Activated CD4-positive, alpha-beta T cell treated with anti-CD3 and anti-CD28 coated beads, Interleukin-2, amount 10 ng/mL, durations not matched to agents 24 days and 14 days (primary cell): ENCODE measurements at regions not wholly inside any gene's neighbourhood (a gene's known extent, or its start where the extent isn't known, plus 50 kb on each side); places are given as distances from the start of the nearest gene placed in this dataset.
"Not testable (repeated sequence)": the region's sequence is repeated elsewhere in the genome, so short reads cannot be mapped to it uniquely, and the experiment has no call there.

ENCODE experiments used
- DNase-seq: peaks from one replicate; pipeline ENCODE4 v3.0.0; 2022
- H3K27ac Mint-ChIP-seq: one replicate; pipeline ENCODE4 v1.8.0; 2022; ENCODE audit warnings: mild to moderate bottlenecking, mixed read lengths
- H3K27me3 Mint-ChIP-seq: one replicate; pipeline ENCODE4 v1.8.0; 2022; ENCODE audit warnings: mixed read lengths
- H3K36me3 Mint-ChIP-seq: one replicate; pipeline ENCODE4 v1.8.0; 2022; ENCODE audit warnings: low read depth, mild to moderate bottlenecking, mixed read lengths
- H3K4me1 Mint-ChIP-seq: one replicate; pipeline ENCODE4 v1.8.0; 2021; ENCODE audit warnings: mixed read lengths
- H3K4me3 Mint-ChIP-seq: one replicate; pipeline ENCODE4 v1.8.0; 2022; ENCODE audit warnings: mild to moderate bottlenecking, moderate library complexity, mixed read lengths
- H3K9me3 Mint-ChIP-seq: one replicate; pipeline ENCODE4 v1.8.0; 2021; ENCODE audit warnings: mixed read lengths
- intact Hi-C: fragments of 100-400 bp; cut with micrococcal nuclease; formaldehyde crosslinking; loops from one replicate; pipeline ENCODE4 v1.15.1; 2023

DNA sequence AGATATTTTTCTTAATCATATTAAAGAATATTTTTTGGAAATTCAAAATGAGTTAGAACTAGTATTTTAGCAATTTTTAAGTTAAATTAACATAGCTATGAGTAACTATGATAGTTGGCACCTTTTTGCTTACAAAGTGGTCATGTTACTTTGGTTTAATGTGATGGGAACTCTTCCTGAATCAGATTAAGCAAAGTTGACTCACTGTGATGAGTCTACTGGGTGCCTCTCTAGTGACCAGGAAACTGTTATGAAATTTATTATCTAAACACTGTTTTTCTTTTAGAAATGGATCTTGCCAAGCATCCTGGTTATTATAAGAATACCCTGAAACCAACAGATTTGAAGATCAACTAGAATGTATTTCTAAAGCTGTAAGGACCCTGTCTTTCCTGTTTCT lies 985.8 kb downstream of the TRAM1L1 start:
- intact Hi-C loops = no loop called here
- no peaks in the 10 kb centered on the region for H3K27me3 Mint-ChIP-seq
- H3K4me1 Mint-ChIP-seq = no peaks in the 10 kb centered on the region

DNA sequence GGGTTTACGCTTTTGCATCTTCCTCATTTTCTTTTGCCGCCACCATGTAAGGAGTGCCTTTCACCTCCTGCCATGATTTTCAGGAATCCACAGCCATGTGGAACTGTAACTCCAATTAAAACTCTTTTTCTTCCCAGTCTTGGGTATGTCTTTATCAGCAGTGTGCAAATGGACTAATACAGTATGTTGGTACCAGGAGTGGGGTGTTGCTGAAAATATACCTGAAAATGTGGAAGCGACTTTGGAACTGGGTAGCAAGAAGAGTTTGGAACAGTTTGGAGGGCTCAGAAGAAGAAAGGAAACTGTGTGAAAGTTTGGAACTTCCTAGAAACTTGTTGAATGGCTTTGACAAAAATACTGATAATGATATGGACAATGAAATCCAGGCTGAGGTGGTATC lies 983.9 kb upstream of the NDST4 start:
- H3K36me3 Mint-ChIP-seq, H3K27ac Mint-ChIP-seq, DNase-seq, H3K9me3 Mint-ChIP-seq, intact Hi-C loops, H3K4me3 Mint-ChIP-seq, H3K4me1 Mint-ChIP-seq, H3K27me3 Mint-ChIP-seq: not testable (repeated sequence)

More for the DNA sequence above, 985.8 kb downstream of the TRAM1L1 start:
- Mint-ChIP-seq H3K36me3 (no peaks in the 10 kb centered on the region), H3K9me3 (peaks cover 3% of the 10 kb centered on the region), H3K4me3 (no peak overlapping the region), H3K27ac (no peak overlapping the region)
- no peak for DNase-seq

DNA sequence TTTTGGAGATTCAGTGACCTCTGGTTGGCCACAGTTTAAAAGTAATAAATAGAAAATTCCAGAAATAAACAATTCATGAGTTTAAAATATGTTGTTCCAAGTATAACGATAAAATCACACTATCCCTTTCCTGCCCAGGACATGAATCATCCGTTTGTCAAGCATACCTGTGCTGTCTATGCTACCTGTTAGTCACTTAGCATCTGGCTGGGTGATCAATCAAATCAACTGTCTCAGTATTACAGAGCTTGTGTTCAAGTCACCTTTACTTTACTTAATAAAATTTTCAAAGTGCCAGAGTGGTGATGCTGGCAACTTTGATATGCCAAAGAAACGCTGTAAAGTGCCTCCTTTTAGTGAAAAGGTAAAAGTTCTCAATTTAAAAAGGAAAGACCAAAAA lies 979.5 kb upstream of the NDST4 start:
- H3K36me3 Mint-ChIP-seq = no peaks in the 10 kb centered on the region
- no peaks in the 10 kb centered on the region for H3K27me3 Mint-ChIP-seq
- H3K4me1 Mint-ChIP-seq = no peaks in the 10 kb centered on the region

DNA sequence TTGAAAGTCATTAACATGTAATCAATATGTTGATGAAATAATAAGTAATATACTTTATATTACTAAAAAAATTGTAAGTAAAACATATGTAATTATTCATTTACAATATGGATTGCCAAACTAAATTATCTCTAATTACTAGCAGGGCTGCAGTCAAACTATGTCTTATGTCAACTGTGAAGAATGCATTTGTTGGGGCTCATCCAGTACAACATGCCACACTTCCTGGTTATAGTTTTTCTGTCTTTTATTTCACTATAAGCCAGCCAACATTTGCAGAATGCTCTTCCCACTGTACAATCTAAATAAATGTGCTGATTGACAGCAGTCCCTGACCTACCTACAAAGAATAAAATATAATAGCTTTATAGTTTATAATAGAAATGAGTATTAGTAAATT lies 975.4 kb upstream of the NDST4 start:
- intact Hi-C loops = no loop called here
- no peak overlapping the region for H3K4me3 Mint-ChIP-seq
- no peak for DNase-seq

More for the DNA sequence above, 979.5 kb upstream of the NDST4 start:
- Mint-ChIP-seq H3K9me3 (peaks cover 3% of the 10 kb centered on the region), H3K4me3 (no peak overlapping the region), H3K27ac (no peak overlapping the region)
- DNase-seq = no peak
- intact Hi-C loops = no loop called here

DNA sequence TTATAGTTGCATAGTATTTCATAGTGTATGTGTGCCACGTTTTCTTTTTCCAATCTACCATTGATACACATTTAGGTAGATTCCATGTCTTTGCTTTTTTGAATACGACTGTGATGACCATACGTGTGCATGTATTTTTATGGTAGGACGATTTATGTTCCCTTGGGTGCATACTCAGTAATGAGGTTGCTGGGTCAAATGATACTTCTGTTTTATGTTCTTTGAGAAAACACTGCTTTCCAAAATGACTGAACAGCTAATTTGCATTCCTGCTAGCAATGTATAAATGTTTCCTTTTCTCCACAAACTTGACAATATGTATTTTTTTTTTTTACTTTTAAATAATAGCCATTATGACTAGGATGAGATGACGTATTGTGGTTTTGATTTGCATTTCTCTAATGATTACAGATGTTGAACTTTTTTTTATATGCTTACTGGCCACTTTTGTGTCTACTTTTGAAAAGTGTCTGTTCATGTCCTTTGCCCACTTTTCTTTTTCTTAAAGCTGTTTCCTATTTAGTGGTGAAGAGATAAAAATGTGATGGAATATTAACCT lies 969.5 kb upstream of the NDST4 start:
- H3K4me1 Mint-ChIP-seq = no peaks in the 10 kb centered on the region
- H3K27me3 Mint-ChIP-seq = no peaks in the 10 kb centered on the region
- H3K9me3 Mint-ChIP-seq = peaks cover 8% of the 10 kb centered on the region
- intact Hi-C loops = no loop called here
- no peak overlapping the region for H3K4me3 Mint-ChIP-seq
- DNase-seq = no peak
- no peak overlapping the region for H3K27ac Mint-ChIP-seq
- H3K36me3 Mint-ChIP-seq = no peaks in the 10 kb centered on the region

More for the DNA sequence above, 975.4 kb upstream of the NDST4 start:
- no peaks in the 10 kb centered on the region for H3K9me3 Mint-ChIP-seq
- no peaks in the 10 kb centered on the region for H3K4me1 Mint-ChIP-seq
- no peaks in the 10 kb centered on the region for H3K27me3 Mint-ChIP-seq
- no peaks in the 10 kb centered on the region for H3K36me3 Mint-ChIP-seq
- no peak overlapping the region for H3K27ac Mint-ChIP-seq

DNA sequence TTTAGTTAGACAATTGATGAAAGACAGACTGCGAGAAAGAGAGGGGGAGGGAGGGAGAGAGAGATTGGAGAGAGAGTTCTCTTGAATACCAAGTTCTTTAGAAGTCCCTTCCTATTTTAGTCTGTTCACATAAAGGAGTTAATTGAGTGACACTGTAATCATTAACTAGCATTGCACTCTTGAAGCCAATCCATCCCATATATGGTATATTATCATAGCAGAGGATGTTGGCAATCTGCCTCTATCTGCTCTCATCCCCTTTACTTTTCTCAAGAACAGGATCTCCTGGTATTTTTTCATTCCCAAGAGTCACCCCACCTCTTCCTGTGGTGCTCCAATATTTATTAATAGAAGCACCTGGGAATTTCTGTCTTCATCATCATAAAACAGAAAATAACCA lies 959.6 kb upstream of the NDST4 start:
- Mint-ChIP-seq H3K36me3 (no peaks in the 10 kb centered on the region), H3K9me3 (no peaks in the 10 kb centered on the region), H3K27ac (no peak overlapping the region), H3K4me1 (no peaks in the 10 kb centered on the region), H3K4me3 (no peak overlapping the region), H3K27me3 (no peaks in the 10 kb centered on the region)
- intact Hi-C loops = no loop called here
- no peak for DNase-seq

DNA sequence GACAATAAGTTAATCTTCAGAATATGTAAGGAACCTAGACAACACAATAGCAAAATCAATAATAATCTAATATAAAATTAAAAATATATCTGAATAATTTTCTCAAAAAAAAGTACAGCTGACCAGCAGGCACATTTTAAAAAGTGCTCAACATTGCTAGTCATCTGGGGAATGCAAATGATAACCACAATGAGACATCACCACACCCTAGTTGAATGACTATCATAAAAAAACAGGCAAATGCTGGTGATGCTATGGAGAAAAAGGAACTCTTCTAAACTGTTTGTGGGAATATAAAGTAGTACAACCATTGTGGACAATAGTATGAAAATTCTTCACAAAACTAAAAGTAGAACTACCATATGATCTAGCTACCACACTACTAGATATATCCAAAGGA lies 956.9 kb upstream of the NDST4 start:
- Mint-ChIP-seq H3K4me1 (no peaks in the 10 kb centered on the region), H3K36me3 (no peaks in the 10 kb centered on the region), H3K4me3 (no peak overlapping the region), H3K27ac (no peak overlapping the region), H3K9me3 (no peaks in the 10 kb centered on the region), H3K27me3 (no peaks in the 10 kb centered on the region)
- intact Hi-C loops = no loop called here
- DNase-seq = no peak

DNA sequence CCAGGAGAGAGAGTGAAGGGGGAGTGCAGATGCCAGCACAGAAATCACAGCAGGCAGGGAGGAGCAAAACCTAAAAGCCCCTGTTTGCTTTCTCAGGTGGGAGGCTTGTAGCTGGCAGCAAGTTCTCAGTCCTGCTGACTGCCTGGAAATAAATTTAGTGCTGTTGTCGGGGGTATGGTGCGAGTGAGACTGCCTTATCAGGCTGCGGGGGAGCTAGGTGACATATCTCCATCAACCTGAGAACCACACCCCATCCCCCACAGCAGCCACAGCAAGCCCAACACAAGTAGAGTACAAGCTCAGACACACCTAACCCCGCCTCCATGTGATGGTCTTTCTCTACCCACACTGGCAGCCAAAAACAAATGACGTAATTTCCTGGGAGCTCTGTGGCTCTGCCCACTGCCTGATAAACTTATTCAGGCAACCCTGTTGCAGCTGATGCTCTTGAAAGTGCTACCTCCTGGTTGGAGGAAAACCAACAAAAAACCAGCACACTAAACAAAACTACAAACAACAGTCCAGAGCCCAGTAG lies 953.4 kb upstream of the NDST4 start:
- DNase-seq = no peak
- no peaks in the 10 kb centered on the region for H3K36me3 Mint-ChIP-seq
- H3K4me1 Mint-ChIP-seq = no peaks in the 10 kb centered on the region
- no peak overlapping the region for H3K27ac Mint-ChIP-seq
- H3K27me3 Mint-ChIP-seq = no peaks in the 10 kb centered on the region
- no peak overlapping the region for H3K4me3 Mint-ChIP-seq
- no peaks in the 10 kb centered on the region for H3K9me3 Mint-ChIP-seq
- intact Hi-C loops = no loop called here

DNA sequence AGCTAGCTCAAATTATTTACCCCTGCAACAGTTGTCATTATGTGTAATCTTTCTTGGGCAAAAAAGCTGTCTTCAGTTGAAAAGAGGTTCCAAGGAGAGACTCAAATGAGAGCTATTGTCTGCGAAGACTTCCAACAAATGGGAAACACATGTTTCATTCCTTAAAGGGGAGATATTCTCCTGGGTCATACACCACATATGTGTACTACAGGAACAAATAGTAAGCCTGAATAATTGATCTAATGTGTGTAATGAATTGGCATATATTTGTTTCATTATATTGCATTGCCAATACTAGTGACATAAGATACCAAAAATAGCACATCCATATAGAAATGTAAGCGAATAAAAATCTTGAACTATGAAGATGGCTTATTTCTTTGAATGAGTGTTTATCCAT lies 950.9 kb upstream of the NDST4 start:
- Mint-ChIP-seq H3K27ac (no peak overlapping the region), H3K36me3 (no peaks in the 10 kb centered on the region), H3K9me3 (no peaks in the 10 kb centered on the region), H3K27me3 (no peaks in the 10 kb centered on the region), H3K4me1 (no peaks in the 10 kb centered on the region), H3K4me3 (no peak overlapping the region)
- intact Hi-C loops = no loop called here
- no peak for DNase-seq

DNA sequence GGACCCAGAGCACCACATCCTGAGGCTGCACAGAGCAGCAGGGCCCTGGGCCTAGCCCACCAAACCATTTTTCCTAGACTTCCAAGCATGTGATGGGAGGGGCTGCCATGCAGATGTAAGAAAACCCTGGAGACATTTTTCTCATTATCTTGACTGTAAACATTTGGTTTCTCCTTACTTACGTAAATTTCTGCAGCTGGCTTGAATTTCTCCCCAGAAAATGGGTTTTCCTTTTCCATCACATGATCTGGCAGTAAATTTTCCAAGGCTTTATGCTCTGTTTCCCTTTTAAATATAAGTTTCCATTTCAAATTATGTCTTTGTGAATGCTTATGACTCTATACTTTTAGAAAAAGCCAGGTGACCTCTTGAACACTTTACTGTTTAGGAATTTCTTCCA lies 945.9 kb upstream of the NDST4 start:
- H3K27me3 Mint-ChIP-seq = no peaks in the 10 kb centered on the region
- H3K27ac Mint-ChIP-seq = no peak overlapping the region
- H3K4me1 Mint-ChIP-seq = no peaks in the 10 kb centered on the region
- intact Hi-C loops = no loop called here
- no peak for DNase-seq
- H3K4me3 Mint-ChIP-seq = no peak overlapping the region
- H3K36me3 Mint-ChIP-seq = no peaks in the 10 kb centered on the region
- H3K9me3 Mint-ChIP-seq = no peaks in the 10 kb centered on the region

DNA sequence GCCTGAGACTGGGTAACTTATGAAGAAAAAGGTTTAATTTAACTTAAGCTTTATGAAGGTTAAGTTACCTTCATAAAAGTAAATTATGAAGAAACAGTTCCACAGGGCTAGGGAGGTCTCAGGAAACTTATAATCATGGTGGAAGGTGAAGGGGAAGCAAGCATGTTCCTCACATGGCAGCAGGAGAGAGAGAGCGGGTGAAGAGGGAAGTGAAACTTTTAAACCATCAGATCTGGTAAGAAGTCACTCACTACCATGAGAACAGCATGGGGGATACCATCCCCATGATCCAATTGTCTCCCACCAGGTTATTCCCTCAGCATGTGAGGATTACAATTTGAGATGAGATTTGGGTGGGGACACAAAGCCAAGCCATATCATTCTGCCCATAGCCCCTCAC lies 944.7 kb upstream of the NDST4 start:
- Mint-ChIP-seq H3K27ac (no peak overlapping the region), H3K4me3 (no peak overlapping the region), H3K36me3 (no peaks in the 10 kb centered on the region), H3K27me3 (no peaks in the 10 kb centered on the region), H3K4me1 (no peaks in the 10 kb centered on the region), H3K9me3 (no peaks in the 10 kb centered on the region)
- intact Hi-C loops = no loop called here
- DNase-seq = no peak

DNA sequence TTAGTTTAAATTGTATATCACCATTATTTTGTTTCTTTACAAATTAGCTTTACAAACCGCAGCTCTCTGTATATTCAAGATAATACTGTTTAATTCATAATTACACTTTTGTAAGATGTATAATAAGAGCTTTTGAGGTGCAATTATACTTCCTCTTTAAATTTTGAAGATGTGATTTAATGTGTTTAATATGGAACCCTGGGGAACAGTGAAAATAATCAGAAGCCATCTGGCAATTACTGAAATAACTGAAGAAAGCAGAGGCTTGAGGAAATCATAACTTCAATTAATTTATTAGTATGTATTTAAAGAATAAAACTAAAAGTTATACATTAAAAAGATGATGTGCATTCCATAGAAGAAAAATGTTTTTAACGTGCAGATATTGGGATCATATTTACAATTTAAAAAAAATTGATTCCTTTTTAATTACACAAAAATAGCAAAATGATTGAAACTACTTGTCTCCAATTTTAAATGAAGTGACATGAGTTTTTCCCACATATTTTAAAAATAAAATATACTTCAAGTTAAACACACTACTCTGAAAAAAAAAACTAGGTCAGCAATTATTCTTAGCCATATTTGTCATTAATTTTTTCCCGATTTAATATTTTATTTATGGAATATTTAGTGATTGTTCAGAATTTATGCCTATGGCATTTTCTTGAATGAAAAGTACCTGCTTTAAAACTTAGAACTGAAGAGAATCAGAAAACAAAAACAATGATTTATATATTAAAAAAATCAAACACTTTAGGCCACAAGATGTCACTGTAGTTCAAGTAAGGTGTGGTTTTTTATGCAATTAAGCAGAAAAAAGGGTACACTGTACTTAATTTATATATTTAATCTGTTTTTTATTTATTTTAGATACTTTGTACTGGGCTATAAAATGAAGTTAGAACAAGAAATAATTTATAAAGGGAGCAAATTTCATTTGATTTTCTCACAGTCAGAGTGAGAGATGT lies 942.7 kb upstream of the NDST4 start:
- intact Hi-C loops = no loop called here
- H3K36me3 Mint-ChIP-seq = no peaks in the 10 kb centered on the region
- no peak overlapping the region for H3K4me3 Mint-ChIP-seq
- DNase-seq = no peak
- H3K27ac Mint-ChIP-seq = no peak overlapping the region
- no peaks in the 10 kb centered on the region for H3K4me1 Mint-ChIP-seq
- H3K27me3 Mint-ChIP-seq = no peaks in the 10 kb centered on the region
- no peaks in the 10 kb centered on the region for H3K9me3 Mint-ChIP-seq

DNA sequence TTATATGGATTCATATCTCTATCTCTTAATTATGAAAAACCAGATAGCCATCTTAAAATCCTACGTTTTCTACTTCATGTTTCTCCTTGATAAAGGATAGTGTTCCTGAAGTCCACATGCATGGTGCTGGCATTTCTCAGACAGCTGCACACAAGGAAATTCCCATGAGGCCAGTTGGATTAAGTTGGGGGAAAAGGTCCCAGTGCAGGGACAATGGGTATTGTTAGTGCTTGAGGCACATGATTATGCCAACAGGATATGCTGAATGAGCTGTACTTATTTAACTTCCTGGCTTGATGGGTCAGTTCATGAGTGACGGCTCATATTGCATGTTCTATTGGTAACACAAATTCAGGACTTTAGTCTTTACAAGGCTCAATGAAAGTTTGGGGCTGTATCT lies 913.9 kb upstream of the NDST4 start:
- DNase-seq = no peak
- no peak overlapping the region for H3K27ac Mint-ChIP-seq
- no peaks in the 10 kb centered on the region for H3K36me3 Mint-ChIP-seq
- H3K9me3 Mint-ChIP-seq = no peaks in the 10 kb centered on the region
- no peak overlapping the region for H3K4me3 Mint-ChIP-seq
- no peaks in the 10 kb centered on the region for H3K4me1 Mint-ChIP-seq
- intact Hi-C loops = no loop called here
- no peaks in the 10 kb centered on the region for H3K27me3 Mint-ChIP-seq

DNA sequence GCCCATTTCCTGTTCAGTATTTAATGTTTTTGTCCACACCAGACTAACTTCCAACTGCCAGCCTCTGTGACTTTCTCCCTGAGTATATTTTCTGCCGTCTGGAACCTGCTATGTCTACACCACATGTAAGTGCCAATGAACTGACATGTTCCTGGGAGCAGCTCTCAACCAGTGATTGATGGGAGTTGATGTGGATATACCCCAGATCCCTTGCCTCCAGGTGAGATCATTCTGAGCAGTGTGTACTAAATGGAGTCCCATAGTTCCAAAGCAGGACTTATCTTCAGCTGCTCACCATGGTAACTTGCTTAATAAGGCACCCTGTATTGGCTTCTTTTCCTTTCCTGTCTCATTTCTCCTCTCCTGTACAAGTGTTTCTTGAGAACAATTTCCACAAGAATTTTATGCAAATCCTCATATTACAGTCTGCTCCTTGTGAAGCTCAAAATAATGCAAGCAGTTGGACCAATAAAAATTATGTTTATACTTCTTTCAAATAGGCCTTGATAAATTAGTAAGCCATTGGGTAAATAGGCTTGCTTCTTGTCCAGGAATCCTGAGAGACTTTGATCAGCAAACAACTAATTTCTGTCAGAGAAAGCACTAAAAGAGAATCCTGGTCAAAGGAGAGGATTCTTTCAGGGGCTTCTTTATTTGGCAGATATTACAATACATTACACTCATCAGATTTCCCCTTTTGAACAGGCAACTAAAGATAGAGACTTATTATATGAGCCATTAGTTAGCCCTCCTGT lies 911.7 kb upstream of the NDST4 start:
- no peaks in the 10 kb centered on the region for H3K9me3 Mint-ChIP-seq
- no peak overlapping the region for H3K4me3 Mint-ChIP-seq
- H3K36me3 Mint-ChIP-seq = no peaks in the 10 kb centered on the region
- H3K27me3 Mint-ChIP-seq = no peaks in the 10 kb centered on the region
- no peak overlapping the region for H3K27ac Mint-ChIP-seq
- H3K4me1 Mint-ChIP-seq = no peaks in the 10 kb centered on the region
- intact Hi-C loops = no loop called here
- DNase-seq = no peak
